ENCODE measurements at regions not wholly inside any gene's neighbourhood (a gene's known extent, or its start where the extent isn't known, plus 50 kb on each side); places are given as distances from the start of the nearest gene placed in this dataset.

GRCh38 chr4:111864066-111864465 lies 281.2 kb upstream of the FAM241A start:
- Mint-ChIP-seq H3K4me1 (no peaks in the 10 kb centered on the region), H3K9me3 (peaks cover 12% of the 10 kb centered on the region), H3K4me3 (no peak overlapping the region), H3K27ac (no peak overlapping the region), H3K36me3 (no peaks in the 10 kb centered on the region), H3K27me3 (ENCODE audit: low read depth) (peaks cover 1% of the 10 kb centered on the region)
- no peak for DNase-seq (ENCODE audit: low spot score in 2 of 2, unreplicated experiment in 2 of 2)
- no peak for TF ChIP-seq CTCF (IDR thresholded peaks at IDR 0.05; ENCODE audit: unreplicated experiment)

- no peak for DNase-seq (ENCODE audit: low spot score in 2 of 2, unreplicated experiment in 2 of 2)
- H3K27ac Mint-ChIP-seq, result no peak overlapping the region
- no peak overlapping the region for H3K4me3 Mint-ChIP-seq
- TF ChIP-seq CTCF (IDR thresholded peaks at IDR 0.05; ENCODE audit: unreplicated experiment), result no peak
- H3K9me3 Mint-ChIP-seq, result peaks cover 12% of the 10 kb centered on the region
- no peaks in the 10 kb centered on the region for H3K36me3 Mint-ChIP-seq
- H3K27me3 Mint-ChIP-seq (ENCODE audit: low read depth), result no peaks in the 10 kb centered on the region
- peaks cover 7% of the 10 kb centered on the region for H3K4me1 Mint-ChIP-seq
These were observed 275.9 kb upstream of the FAM241A start for GRCh38 chr4:111869339-111869738.

- H3K4me3 Mint-ChIP-seq, result no peak overlapping the region
- peaks cover 7% of the 10 kb centered on the region for H3K9me3 Mint-ChIP-seq
- H3K27ac Mint-ChIP-seq, result no peak overlapping the region
- no peaks in the 10 kb centered on the region for H3K27me3 Mint-ChIP-seq (ENCODE audit: low read depth)
- H3K4me1 Mint-ChIP-seq, result peaks cover 11% of the 10 kb centered on the region
- no peaks in the 10 kb centered on the region for H3K36me3 Mint-ChIP-seq
- TF ChIP-seq CTCF (IDR thresholded peaks at IDR 0.05; ENCODE audit: unreplicated experiment), result no peak
- DNase-seq (ENCODE audit: low spot score in 2 of 2, unreplicated experiment in 2 of 2), result no peak
These were observed 273.5 kb upstream of the FAM241A start for GRCh38 chr4:111871802-111872201.

- no peaks in the 10 kb centered on the region for H3K9me3 Mint-ChIP-seq
- no peaks in the 10 kb centered on the region for H3K36me3 Mint-ChIP-seq
- H3K4me3 Mint-ChIP-seq, result no peak overlapping the region
These were observed 271.5 kb upstream of the FAM241A start for GRCh38 chr4:111873801-111874200.

GRCh38 chr4:111879539-111879938 lies 265.7 kb upstream of the FAM241A start:
- no peak for DNase-seq (ENCODE audit: low spot score in 2 of 2, unreplicated experiment in 2 of 2)
- H3K9me3 Mint-ChIP-seq, result no peaks in the 10 kb centered on the region
- no peak for TF ChIP-seq CTCF (IDR thresholded peaks at IDR 0.05; ENCODE audit: unreplicated experiment)
- H3K36me3 Mint-ChIP-seq, result no peaks in the 10 kb centered on the region
- peaks cover 11% of the 10 kb centered on the region for H3K4me1 Mint-ChIP-seq
- H3K27ac Mint-ChIP-seq, result no peak overlapping the region
- peaks cover 11% of the 10 kb centered on the region for H3K27me3 Mint-ChIP-seq (ENCODE audit: low read depth)
- H3K4me3 Mint-ChIP-seq, result no peak overlapping the region

More at GRCh38 chr4:111873801-111874200, 271.5 kb upstream of the FAM241A start:
- Mint-ChIP-seq H3K4me1 (peaks cover 11% of the 10 kb centered on the region), H3K27me3 (ENCODE audit: low read depth) (peaks cover 11% of the 10 kb centered on the region), H3K27ac (no peak overlapping the region)
- no peak for TF ChIP-seq CTCF (IDR thresholded peaks at IDR 0.05; ENCODE audit: unreplicated experiment)
- DNase-seq (ENCODE audit: low spot score in 2 of 2, unreplicated experiment in 2 of 2), result no peak

- DNase-seq (ENCODE audit: low spot score in 2 of 2, unreplicated experiment in 2 of 2), result no peak
- Mint-ChIP-seq H3K27me3 (ENCODE audit: low read depth) (peaks cover 11% of the 10 kb centered on the region), H3K36me3 (no peaks in the 10 kb centered on the region), H3K4me1 (peaks cover 9% of the 10 kb centered on the region), H3K9me3 (no peaks in the 10 kb centered on the region), H3K4me3 (no peak overlapping the region), H3K27ac (no peak overlapping the region)
- no peak for TF ChIP-seq CTCF (IDR thresholded peaks at IDR 0.05; ENCODE audit: unreplicated experiment)
These were observed 265.1 kb upstream of the FAM241A start for GRCh38 chr4:111880116-111880515.
